ENCODE measurements at regions not wholly inside any gene's neighbourhood (a gene's known extent, or its start where the extent isn't known, plus 50 kb on each side); places are given as distances from the start of the nearest gene placed in this dataset.
"Not testable (repeated sequence)": the region's sequence is repeated elsewhere in the genome, so short reads cannot be mapped to it uniquely, and the experiment has no call there.

- Histone ChIP-seq H3F3A (ENCODE audit: low read length, unreplicated experiment) (no peaks in the 10 kb centered on the region), H4K20me1 (ENCODE audit: low read length) (no peaks in the 10 kb centered on the region), H3K36me3 (ENCODE audit: low read depth, low read length) (no peaks in the 10 kb centered on the region), H3K4me2 (ENCODE audit: low read length) (no peak overlapping the region), H3K9ac (ENCODE audit: low read length) (no peak overlapping the region), H3K27me3 (ENCODE audit: low read length) (no peaks in the 10 kb centered on the region), H3K27ac (ENCODE audit: low read length) (no peak overlapping the region), H3K4me1 (ENCODE audit: insufficient read depth, low read length) (peaks cover 15% of the 10 kb centered on the region; the same call in 1 of the 2 replicates), H2AFZ (ENCODE audit: low read length) (no peak overlapping the region), H3K79me2 (ENCODE audit: low read length) (no peaks in the 10 kb centered on the region), H3K9me3 (ENCODE audit: low read length) (no peaks in the 10 kb centered on the region), H3K4me3 (ENCODE audit: low read length) (no peak overlapping the region), H3K9me2 (replicated peaks; ENCODE audit: low read length) (no peaks in the 10 kb centered on the region)
- intact Hi-C loops (cut with micrococcal nuclease): no loop called here
- TF ChIP-seq CTCF (conservative IDR thresholded peaks at IDR 0.05; ENCODE audit: low read depth, low read length): no peak
- TF ChIP-seq EZH2phosphoT487 (IDR thresholded peaks at IDR 0.05; ENCODE audit: borderline replicate concordance, low read length): no peak
- TF ChIP-seq EZH2 (IDR thresholded peaks at IDR 0.05; ENCODE audit: low read length, unreplicated experiment): no peak
- DNase-seq: no peak
- ChIA-PET CTCF (no interaction called here), POLR2A (ENCODE audit: unreplicated experiment) (no interaction called here)
- no TSS peak for BruUV-seq (replicated peaks)
- no peak for ATAC-seq
Observed at GRCh38 chr12:33111850-33112249, 215.3 kb upstream of the PKP2 start.

- CTCF ChIA-PET; H3K9me2 ChIP-seq (replicated peaks; ENCODE audit: low read length); H3K4me2 ChIP-seq (ENCODE audit: low read length); H3K4me1 ChIP-seq (ENCODE audit: insufficient read depth, low read length); H2AFZ ChIP-seq (ENCODE audit: low read length); POLR2A ChIA-PET (ENCODE audit: unreplicated experiment); DNase-seq; H3K4me3 ChIP-seq (ENCODE audit: low read length); intact Hi-C loops (cut with micrococcal nuclease); H3K9ac ChIP-seq (ENCODE audit: low read length); BruUV-seq (replicated peaks); H3K36me3 ChIP-seq (ENCODE audit: low read depth, low read length); H3K9me3 ChIP-seq (ENCODE audit: low read length); H3F3A ChIP-seq (ENCODE audit: low read length, unreplicated experiment); H4K20me1 ChIP-seq (ENCODE audit: low read length); ATAC-seq; H3K27ac ChIP-seq (ENCODE audit: low read length); H3K79me2 ChIP-seq (ENCODE audit: low read length); H3K27me3 ChIP-seq (ENCODE audit: low read length): not testable (repeated sequence)
Observed at GRCh38 chr12:33107827-33108226, 211.2 kb upstream of the PKP2 start.

GRCh38 chr12:33093534-33093933 lies 197.0 kb upstream of the PKP2 start:
- ATAC-seq (no peak), DNase-seq (no peak)
- no TSS peak for BruUV-seq (replicated peaks)
- no peak overlapping the region for H3K27ac ChIP-seq (ENCODE audit: low read length)
- no peaks in the 10 kb centered on the region for H3K9me3 ChIP-seq (ENCODE audit: low read length)
- ChIA-PET POLR2A (ENCODE audit: unreplicated experiment) (no interaction called here), CTCF (no interaction called here)
- no peaks in the 10 kb centered on the region for H3F3A ChIP-seq (ENCODE audit: low read length, unreplicated experiment)
- H3K36me3 ChIP-seq (ENCODE audit: low read depth, low read length): no peaks in the 10 kb centered on the region
- H3K9ac ChIP-seq (ENCODE audit: low read length): no peak overlapping the region
- intact Hi-C loops (cut with micrococcal nuclease): no loop called here
- H3K27me3 ChIP-seq (ENCODE audit: low read length): no peaks in the 10 kb centered on the region
- no peak for TF ChIP-seq CTCF (conservative IDR thresholded peaks at IDR 0.05; ENCODE audit: low read depth, low read length)
- no peak overlapping the region for H3K4me3 ChIP-seq (ENCODE audit: low read length)
- no peaks in the 10 kb centered on the region for H3K9me2 ChIP-seq (replicated peaks; ENCODE audit: low read length)
- H3K4me1 ChIP-seq (ENCODE audit: insufficient read depth, low read length): no peaks in the 10 kb centered on the region
- H2AFZ ChIP-seq (ENCODE audit: low read length): no peak overlapping the region
- no peaks in the 10 kb centered on the region for H4K20me1 ChIP-seq (ENCODE audit: low read length)
- no peaks in the 10 kb centered on the region for H3K79me2 ChIP-seq (ENCODE audit: low read length)
- H3K4me2 ChIP-seq (ENCODE audit: low read length): no peak overlapping the region

- CTCF ChIA-PET; H3K79me2 ChIP-seq (ENCODE audit: low read length); H3K27me3 ChIP-seq (ENCODE audit: low read length); H4K20me1 ChIP-seq (ENCODE audit: low read length); H3K4me3 ChIP-seq (ENCODE audit: low read length); H3K27ac ChIP-seq (ENCODE audit: low read length); H3K36me3 ChIP-seq (ENCODE audit: low read depth, low read length); H3F3A ChIP-seq (ENCODE audit: low read length, unreplicated experiment); H3K9ac ChIP-seq (ENCODE audit: low read length); intact Hi-C loops (cut with micrococcal nuclease); ATAC-seq; POLR2A ChIA-PET (ENCODE audit: unreplicated experiment); H2AFZ ChIP-seq (ENCODE audit: low read length); BruUV-seq (replicated peaks); H3K9me2 ChIP-seq (replicated peaks; ENCODE audit: low read length); H3K4me1 ChIP-seq (ENCODE audit: insufficient read depth, low read length); H3K4me2 ChIP-seq (ENCODE audit: low read length); DNase-seq; H3K9me3 ChIP-seq (ENCODE audit: low read length): not testable (repeated sequence)
Observed at GRCh38 chr12:33087876-33088275, 191.3 kb upstream of the PKP2 start.

GRCh38 chr12:33076401-33076800 lies 179.8 kb upstream of the PKP2 start:
- not testable (repeated sequence) for H3K4me2 ChIP-seq (ENCODE audit: low read length); H3K27me3 ChIP-seq (ENCODE audit: low read length); H3K9ac ChIP-seq (ENCODE audit: low read length)

More at GRCh38 chr12:33076401-33076800, 179.8 kb upstream of the PKP2 start:
- intact Hi-C loops (cut with micrococcal nuclease); H3K36me3 ChIP-seq (ENCODE audit: low read depth, low read length); BruUV-seq (replicated peaks); H3K4me3 ChIP-seq (ENCODE audit: low read length); H3K79me2 ChIP-seq (ENCODE audit: low read length); H3F3A ChIP-seq (ENCODE audit: low read length, unreplicated experiment); POLR2A ChIA-PET (ENCODE audit: unreplicated experiment); H2AFZ ChIP-seq (ENCODE audit: low read length); ATAC-seq; H3K27ac ChIP-seq (ENCODE audit: low read length); H3K9me2 ChIP-seq (replicated peaks; ENCODE audit: low read length); H4K20me1 ChIP-seq (ENCODE audit: low read length); H3K9me3 ChIP-seq (ENCODE audit: low read length); CTCF ChIA-PET; H3K4me1 ChIP-seq (ENCODE audit: insufficient read depth, low read length); DNase-seq: not testable (repeated sequence)

Data from PC-3 (cell line).